GM18519 (cell line): ENCODE measurements at regions not wholly inside any gene's neighbourhood (a gene's known extent, or its start where the extent isn't known, plus 50 kb on each side); places are given as distances from the start of the nearest gene placed in this dataset.
"Not testable (repeated sequence)": the region's sequence is repeated elsewhere in the genome, so short reads cannot be mapped to it uniquely, and the experiment has no call there.

ENCODE experiments used
- ATAC-seq: cut with Tn5 transposase; IDR thresholded peaks from one replicate; pipeline ENCODE4 v1.9.1; 2021; ENCODE audit warnings: mild to moderate bottlenecking, moderate library complexity; ENCODE audit not compliant: unreplicated experiment, low FRiP score

DNA sequence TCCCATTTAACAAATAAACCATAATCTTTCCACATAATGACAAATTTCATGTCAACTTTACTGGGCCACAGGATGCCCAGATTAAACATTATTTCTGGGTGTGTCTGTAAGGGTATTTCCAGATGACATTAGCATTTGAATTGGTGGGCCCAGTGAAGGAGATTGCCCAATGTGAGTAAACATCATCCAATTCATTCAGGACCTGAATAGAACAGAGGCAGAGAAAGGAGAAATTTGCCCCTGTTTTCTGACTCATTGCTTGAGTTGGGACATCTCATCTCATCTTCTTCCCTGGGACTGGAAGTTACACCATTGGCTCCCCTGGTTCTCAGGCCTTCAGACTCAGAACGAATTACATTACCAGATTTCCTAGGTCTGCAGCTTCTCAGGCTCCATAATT lies 142.9 kb downstream of the TPBG start:
- ATAC-seq = no peak

DNA sequence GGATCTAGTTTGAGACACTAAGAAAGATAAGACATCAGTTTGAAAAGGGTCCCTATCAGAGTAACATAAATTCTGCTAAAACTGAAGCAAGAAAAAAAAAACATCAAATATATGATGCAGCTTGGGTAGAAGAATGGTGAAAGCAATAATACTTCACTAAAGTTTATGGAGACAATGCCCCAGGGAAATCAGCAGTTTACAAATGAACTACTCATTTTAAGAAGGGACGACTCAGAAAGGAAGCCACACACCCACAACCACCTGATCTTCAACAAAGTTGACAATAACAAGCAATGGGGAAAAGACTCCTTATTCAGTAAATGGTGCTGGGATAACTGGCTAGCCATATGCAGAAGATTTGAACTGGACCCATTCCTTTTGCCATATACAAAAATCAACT lies 143.5 kb downstream of the TPBG start:
- peak; percentile 84 for ATAC-seq

DNA sequence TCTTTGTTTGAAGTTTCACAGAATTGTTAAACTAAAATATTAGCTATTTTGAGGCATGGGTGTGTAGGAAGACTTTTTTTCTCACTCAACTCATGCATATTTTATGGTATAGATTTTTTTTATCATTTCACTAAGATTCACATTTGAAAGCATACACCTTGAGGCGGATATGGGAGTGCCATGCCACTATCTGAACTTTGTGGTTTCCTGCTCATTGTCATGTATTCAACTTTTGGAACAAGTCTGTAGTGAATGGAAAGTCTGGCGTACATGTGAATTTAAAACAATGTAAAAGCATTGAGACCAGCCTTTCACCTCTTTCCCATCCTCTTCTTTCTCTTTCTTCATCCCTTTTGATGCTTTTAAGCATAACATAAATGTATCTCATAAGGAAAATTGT lies 147.9 kb downstream of the TPBG start:
- no peak for ATAC-seq

DNA sequence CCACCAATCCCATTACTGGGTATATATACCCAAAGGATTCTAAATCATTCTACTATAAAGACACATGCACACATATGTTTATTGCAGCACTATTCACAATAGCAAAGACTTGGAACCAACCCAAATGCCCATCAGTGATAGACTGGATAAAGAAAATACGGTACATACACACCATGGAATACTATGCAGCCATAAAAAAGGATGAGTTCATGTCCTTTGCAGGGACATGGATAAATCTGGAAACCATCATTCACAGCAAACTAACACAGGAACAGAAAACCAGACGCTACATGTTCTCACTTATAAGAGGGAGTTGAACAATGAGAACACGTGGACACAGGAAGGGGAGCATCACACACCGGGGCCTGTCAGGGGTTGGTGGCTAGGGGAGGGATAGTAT lies 154.3 kb downstream of the TPBG start:
- ATAC-seq = not testable (repeated sequence)

DNA sequence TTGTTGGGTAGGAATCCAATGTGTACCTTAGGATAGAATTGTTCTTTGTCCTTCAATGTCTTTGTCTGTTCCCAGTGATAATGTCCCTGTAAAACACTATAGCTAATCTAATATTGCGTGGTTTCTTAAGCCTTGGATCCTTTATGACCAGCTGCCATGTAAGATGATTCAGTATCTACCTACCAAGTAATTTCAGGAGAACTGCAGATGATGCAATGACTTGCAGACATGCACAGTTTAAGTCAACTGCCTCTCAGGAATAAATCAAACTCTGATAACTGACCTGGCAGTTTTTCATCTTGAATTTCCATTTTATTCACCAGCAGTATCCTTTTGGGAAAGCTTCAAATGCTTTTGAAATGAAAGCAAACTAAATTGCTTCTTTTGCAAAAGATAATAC lies 157.8 kb downstream of the TPBG start:
- no peak for ATAC-seq

DNA sequence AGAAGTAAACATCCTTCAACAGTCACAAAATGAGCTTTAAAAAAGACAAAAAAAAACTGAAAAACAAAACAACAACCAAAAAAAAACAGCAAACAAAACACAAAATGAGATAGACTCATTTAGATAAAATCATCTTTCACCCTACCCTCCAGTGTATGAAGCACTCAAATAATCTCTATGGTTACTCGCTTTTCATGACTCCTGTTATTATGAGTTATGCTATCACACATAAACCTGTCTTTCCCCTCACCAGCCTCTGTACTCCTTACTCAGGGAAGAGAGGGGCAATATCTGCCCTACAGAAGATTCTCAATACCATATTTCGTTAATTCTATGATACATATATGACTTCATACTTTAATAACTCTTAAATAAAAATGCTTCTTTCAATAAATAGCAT lies 158.2 kb downstream of the TPBG start:
- ATAC-seq = no peak

DNA sequence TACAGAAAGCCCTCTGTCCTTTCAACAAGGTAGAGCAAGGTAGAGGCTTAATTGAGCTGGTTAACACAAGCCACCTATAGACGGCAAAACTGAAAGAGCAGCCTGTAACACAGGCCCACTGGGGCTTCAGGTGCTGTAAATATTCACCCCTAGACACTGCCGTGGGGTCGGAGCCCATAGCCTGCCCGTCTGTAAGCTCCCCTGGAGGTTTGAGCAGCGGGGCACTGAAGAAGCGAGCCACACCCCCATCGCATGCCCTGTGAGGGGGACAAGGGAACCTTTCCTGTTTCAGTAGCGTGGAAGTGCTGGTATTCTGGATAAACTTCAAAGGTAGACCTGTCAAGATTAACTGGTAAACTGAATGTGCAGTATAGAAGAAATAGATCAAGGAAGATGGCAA lies 160.4 kb downstream of the TPBG start:
- no peak for ATAC-seq

DNA sequence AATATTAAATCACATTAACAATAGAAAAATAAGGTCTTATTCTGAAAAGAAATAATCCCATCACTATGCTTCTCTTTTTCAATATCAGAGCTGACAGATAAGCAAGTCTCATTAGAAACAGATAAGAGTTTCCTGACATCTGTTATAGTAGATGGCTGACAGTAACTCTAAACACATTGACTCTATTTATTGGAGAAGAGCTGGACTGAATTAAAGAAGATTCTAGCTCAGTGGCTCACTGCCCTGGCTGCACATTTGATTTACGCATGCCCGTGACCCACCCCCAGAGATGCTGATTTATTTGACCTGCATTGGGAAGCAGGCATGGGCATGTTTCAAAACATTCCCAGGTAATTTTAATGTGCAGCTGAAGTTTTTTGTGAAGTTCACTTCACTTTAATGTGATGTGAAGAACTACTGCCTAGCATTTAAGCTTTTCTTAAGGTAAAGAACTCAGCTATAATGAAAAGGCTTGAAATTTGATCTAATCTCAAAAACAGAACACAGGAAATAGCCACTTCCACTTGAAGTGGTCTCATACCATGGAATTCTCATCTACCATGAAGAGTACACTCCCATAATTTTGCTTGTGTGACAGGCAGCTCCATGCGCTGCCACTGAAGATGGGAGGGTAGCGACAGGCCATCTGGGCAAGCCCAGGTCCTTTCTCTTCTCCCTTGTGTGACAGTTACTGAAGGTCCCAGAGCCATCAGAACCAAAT lies 162.3 kb downstream of the TPBG start:
- ATAC-seq = no peak

- not testable (repeated sequence) for ATAC-seq
Measured at GRCh38 chr6:82529960-82530460, 166.4 kb downstream of the TPBG start.

- ATAC-seq = no peak
Measured at GRCh38 chr6:82534876-82535275, 171.3 kb downstream of the TPBG start.

DNA sequence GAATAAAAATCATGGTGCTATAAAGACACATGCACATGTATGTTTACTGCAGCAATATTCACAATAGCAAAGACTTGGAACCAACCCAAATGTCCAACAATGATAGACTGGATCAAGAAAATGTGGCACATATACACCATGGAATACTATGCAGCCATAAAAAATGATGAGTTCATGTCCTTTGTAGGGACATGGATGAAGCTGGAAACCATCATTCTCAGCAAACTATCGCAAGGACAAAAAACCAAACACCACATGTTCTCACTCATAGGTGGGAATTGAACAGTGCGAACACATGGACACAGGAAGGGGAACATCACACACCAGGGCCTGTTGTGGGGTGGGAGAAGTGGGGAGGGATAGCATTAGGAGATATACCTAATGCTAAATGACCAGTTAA lies 185.9 kb downstream of the TPBG start:
- not testable (repeated sequence) for ATAC-seq

GRCh38 chr6:82551311-82551710 lies 187.7 kb downstream of the TPBG start:
- not testable (repeated sequence) for ATAC-seq

GRCh38 chr6:82551831-82552230 lies 188.2 kb downstream of the TPBG start:
- no peak for ATAC-seq

GRCh38 chr6:82553863-82554531 lies 190.4 kb downstream of the TPBG start:
- no peak for ATAC-seq

DNA sequence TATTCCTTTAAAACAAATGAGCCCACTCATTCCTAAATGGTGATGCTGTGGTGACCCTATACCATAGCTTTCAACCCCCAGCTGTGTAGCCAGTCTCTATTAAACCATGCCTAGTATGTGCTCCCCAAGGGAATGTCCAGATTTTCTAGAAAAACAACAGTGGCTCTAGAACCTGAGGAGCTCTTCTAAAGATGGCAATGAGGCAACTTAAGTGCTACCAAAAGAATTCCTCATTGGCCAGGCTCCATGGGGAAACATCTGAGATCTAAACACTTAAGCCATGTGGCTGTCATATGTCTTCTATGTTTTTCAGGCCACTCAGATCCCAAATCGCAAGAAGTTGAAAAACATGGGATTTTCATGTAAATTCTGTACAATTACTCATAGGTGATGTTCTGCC lies 191.0 kb downstream of the TPBG start:
- ATAC-seq = no peak

DNA sequence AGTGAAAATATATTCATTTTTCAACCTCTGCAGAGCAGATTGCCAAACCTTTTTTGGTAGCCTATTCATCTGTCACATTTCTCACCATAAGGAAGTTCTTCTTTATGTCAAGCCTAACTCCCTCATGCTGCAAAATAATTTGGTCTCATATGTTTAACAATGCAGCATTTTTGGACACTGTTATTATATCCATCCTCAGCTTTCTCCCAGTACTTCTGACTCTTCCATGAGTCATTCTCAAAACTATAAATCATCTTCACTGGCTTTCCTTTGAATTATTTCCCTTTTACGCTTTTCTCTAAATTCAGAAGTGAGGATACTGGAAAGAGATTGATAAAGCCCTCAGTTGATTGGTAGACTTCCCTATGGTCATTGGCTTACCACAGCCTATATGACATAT lies 192.2 kb downstream of the TPBG start:
- ATAC-seq = no peak

DNA sequence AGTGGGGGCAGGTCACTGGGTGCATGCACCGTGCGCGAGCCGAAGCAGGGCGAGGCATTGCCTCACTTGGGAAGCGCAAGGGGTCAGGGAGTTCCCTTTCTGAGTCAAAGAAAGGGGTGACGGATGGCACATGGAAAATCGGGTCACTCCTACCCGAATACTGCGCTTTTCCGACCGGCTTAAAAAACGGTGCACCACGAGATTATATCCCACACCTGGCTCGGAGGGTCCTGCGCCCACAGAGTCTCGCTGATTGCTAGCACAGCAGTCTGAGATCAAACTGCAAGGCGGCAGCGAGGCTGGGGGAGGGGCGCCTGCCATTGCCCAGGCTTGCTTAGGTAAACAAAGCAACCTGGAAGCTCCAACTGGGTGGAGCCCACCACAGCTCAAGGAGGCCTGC lies 194.9 kb downstream of the TPBG start:
- ATAC-seq = not testable (repeated sequence)

- ATAC-seq = no peak
Measured at GRCh38 chr6:82567621-82568020, 204.0 kb downstream of the TPBG start.

GRCh38 chr6:82568290-82568993 lies 204.8 kb downstream of the TPBG start:
- ATAC-seq = peak; percentile 94

DNA sequence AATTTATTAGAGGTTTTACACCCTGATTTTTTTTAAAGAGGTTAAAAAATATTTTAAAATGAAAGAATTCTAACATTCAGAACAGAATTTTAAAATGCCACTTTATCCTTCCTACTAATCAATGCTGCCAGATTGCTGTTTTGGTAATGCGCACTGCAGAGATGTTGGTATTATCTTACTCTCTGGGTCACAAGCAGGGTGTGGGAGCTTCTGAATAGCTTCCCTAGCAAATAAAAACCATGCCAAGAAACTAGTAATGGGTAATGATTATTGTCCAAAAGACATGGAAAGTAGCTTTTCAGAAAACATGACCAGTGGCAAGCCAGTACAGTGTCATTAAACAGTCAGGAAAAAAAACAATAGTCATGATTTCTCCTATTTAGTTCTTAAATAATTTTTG lies 205.4 kb downstream of the TPBG start:
- ATAC-seq = no peak

DNA sequence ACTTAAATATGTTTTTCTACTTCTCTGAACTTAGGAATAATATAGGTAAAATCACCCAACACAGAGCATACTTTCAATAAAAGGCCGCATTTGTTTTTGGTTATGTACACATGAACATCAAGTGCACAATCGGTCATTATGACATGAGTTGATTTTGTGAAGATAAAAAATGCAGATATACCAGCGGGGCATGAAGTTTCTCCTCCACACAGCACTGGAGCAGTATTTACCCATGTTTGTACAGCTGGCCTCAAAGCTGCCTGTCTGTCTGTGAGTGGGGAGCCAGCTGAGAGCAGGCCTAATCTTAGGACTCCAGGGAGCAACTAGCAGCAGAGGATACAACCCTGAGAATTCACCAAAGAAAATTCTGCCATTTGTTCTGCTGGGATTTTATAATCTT lies 206.5 kb downstream of the TPBG start:
- ATAC-seq = no peak
